ENCODE measurements at regions not wholly inside any gene's neighbourhood (a gene's known extent, or its start where the extent isn't known, plus 50 kb on each side); places are given as distances from the start of the nearest gene placed in this dataset.

DNA sequence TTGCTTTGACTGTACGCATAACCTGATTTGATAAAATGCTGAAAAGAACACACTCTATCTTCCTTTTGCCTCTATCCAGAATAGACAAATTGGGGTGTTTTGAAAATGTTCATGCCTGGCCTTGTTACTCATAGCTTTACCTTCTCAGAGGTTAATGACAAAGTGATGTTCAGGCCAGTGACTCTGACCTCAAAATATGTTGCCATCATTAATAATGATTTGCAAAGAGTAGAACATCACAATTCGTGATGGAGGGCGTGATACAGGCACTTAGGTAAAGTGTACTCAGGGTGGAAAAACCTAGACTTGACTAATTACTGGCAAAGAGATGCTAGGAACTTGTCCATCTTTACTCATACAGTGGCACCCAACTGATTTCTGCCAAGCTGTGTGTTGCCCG lies 656.6 kb upstream of the SOX9 start:
- no peak for DNase-seq (ENCODE audit: low read depth in 2 of 2)

DNA sequence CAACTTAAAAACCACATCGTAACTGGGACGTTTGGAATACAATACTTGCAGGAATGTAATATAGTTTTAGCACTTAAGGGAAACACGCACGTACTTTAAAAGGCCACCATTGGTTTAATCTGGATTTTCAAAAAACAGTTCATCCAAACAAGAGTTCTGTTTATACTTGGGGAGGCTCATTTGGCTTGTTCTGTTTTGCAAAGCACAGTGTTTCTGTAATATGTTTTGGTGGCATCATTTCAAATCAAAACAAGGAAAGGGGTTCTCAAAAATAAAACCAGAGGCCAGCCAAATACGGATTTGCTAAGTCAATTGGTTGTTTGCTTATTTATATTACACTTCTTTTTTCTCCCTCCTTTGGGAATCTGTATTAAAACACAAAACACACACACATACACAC lies 656.1 kb upstream of the SOX9 start:
- no peak for DNase-seq (ENCODE audit: low read depth in 2 of 2)

- no peak for DNase-seq (ENCODE audit: low read depth in 2 of 2)
These were observed 653.1 kb upstream of the SOX9 start for GRCh38 chr17:71467719-71468118.

DNA sequence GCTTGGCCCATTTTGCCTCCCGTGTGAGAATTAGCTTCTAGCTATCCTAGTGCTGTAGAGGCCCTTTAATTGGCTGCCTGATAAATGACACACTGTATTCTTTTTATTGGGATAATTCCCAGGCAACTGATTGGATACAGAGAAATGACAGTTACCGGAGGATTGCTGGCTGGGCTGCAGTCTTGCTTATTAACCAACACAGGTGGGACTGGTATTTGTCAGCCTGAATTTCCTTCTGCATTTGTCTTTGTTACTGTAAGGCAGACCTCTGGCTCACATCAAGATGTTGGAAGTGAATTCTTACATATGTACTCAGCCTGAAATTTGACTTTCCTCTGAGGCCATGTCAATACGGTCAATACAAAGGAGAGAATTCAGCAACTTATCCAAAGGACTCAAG lies 650.8 kb upstream of the SOX9 start:
- no peak for DNase-seq (ENCODE audit: low read depth in 2 of 2)

DNA sequence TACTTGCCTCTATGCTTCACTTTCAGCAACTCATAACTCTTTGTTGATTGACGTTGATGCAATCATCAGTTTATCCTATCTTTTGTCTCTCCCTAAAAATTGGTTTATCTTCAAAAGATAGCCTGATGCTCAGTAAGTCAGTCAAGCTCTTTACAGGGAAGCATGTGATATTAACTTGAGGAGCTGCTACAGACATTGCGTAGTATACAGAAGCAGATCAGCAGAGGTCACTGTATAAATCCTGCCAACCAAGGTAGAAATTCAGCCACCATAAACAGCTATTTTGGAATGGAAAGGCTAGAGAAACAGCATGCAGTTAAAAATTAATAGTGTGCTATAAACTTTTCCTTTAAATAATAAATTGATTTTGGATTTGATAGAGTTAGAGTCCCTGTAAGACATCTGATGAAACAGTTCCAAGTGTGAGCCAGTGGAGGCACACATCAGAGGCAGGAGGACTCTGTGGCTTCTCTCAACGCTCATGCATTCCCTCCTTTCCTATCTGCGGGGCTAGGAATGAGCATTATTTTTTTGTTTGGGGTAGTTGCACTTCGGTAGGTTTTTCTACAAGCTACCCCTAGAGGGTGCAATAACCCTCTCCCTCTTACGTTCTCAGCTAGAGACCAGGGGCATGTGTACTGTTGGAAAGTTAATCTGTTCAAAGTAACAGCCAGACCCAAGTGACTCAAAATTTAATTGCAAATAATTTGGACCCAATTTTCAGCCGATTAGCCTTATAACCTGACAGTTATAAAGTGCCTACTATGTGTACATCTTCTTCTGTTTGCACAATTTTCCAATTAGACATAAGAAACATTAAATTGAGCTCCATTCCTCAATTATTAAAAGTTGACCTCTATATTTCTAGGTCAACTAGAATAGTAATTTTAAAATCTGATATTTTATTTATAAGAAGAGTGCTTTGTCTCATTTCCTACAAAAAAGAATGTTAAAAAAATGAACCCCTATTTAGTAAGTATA lies 647.7 kb upstream of the SOX9 start:
- no peak for DNase-seq (ENCODE audit: low read depth in 2 of 2)

DNA sequence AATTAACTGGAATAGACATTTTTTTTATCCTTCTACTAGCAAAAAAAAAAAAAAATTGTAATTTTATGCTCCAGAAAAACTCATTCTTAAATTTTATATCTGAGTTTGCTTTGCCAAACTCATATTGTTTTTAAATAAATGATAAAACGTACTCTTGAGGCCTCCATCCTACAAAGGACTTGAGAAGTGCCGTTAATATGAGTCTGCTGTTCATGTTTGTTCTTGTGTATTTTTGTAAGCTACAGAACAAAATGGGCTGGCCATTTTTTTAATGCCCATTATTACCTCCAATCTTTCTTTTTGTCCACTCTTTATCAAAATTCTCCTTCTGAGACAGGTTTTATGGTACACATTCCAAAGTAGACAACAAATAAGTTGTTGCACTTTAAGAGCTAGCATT lies 643.5 kb upstream of the SOX9 start:
- DNase-seq (ENCODE audit: low read depth in 2 of 2), result no peak

- no peak for DNase-seq (ENCODE audit: low read depth in 2 of 2)
These were observed 640.7 kb upstream of the SOX9 start for GRCh38 chr17:71480099-71480498.

GRCh38 chr17:71482625-71483024 lies 638.2 kb upstream of the SOX9 start:
- DNase-seq (ENCODE audit: low read depth in 2 of 2), result no peak

DNA sequence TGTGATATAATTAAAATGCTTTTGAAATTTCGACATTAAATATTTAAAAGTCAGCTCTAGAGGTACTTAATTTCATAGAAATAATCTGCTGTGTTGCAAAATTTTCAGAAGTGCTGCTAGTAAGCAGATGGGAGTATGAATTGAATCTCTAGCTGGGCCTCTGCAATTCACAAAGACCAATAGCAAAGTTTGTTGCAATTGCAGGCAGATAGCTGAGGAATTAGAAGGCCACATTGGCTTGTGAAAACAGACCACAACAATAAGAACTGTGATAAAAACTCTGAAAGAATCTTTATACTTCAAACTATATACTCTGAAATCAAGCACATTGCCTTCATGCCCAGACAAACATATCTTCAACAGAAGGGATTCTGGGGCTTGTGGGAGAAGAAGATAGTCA lies 636.3 kb upstream of the SOX9 start:
- no peak for DNase-seq (ENCODE audit: low read depth in 2 of 2)

DNA sequence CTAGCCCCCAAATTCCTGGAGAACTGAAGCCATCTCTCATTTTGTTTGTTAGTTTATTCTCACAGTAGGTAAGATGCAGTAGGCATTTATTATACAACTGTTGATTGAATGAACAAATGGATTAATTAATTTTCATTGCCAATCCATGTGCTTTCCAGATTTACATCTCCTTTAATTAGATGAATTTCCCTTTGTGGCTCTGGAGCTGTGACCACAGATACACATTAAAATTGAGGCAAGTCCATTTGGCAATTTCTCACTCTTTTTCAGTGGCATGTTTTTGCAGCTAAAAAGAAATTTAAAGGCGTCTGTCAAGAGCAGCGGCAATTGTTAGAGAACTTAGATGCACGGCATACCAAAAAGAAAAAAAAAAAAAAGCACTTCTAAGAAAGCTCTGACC lies 635.4 kb upstream of the SOX9 start:
- no peak for DNase-seq (ENCODE audit: low read depth in 2 of 2)

GRCh38 chr17:71486261-71486660 lies 634.6 kb upstream of the SOX9 start:
- DNase-seq (ENCODE audit: low read depth in 2 of 2), result no peak

GRCh38 chr17:71488851-71489250 lies 632.0 kb upstream of the SOX9 start:
- DNase-seq (ENCODE audit: low read depth in 2 of 2), result no peak

- no peak for DNase-seq (ENCODE audit: low read depth in 2 of 2)
These were observed 626.6 kb upstream of the SOX9 start for GRCh38 chr17:71494062-71494855.

- DNase-seq (ENCODE audit: low read depth in 2 of 2), result no peak
These were observed 625.4 kb upstream of the SOX9 start for GRCh38 chr17:71495420-71495819.

- no peak for DNase-seq (ENCODE audit: low read depth in 2 of 2)
These were observed 624.3 kb upstream of the SOX9 start for GRCh38 chr17:71496552-71496951.

DNA sequence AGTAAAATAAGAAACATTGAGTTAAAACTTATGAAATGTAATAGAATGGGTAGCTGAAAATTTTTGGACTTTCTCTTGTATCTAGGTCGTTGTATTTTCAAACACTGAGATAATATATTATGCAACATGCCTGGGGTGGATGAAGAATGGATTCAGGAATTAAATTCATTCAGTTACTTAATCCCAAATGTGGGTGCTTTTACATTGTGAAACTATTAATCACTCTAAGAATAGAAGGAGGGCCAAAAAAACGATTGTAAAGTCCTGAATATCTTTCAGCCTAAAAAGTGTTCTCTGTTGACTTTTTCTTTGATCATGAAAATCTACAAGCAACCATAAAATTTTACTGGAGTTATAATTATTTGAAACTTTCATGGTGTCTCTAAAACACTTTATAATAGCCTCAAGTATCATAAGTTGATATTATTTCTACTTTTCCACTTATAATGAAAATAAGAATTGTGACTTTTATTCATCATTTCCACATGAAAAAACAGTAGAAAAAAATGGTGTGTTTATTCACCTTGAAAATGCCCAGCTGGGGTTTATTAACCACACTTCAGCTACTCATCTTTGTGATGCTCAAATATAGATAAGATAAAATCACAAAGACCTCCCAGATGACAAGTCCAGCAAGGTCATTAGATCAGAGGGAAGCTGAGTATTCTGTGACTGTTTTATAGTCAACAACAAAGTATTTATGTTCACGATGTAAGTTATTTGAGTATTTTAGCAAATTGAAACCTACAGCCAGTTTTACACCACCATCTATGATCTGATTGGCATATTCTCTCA lies 619.9 kb upstream of the SOX9 start:
- no peak for DNase-seq (ENCODE audit: low read depth in 2 of 2)

GRCh38 chr17:71501711-71502110 lies 619.1 kb upstream of the SOX9 start:
- DNase-seq (ENCODE audit: low read depth in 2 of 2), result no peak

DNA sequence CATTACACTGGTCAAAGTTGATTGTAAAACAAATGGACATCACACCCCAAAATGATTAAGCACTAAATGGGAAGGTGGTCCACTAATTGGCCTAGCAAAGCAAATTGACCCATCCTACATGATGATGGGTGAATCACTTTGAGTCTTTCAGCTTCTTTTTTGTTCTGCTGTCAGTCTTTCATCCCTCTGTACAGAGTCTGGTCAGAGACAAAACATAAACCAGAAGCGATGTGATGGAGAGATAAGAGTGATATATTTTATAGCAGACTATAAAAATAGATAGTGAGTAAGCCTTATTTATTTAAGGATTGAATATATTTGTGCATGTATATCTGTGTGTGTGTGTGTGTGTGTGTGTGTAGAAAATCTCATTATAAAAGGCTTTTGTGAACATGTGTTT lies 618.4 kb upstream of the SOX9 start:
- no peak for DNase-seq (ENCODE audit: low read depth in 2 of 2)

DNA sequence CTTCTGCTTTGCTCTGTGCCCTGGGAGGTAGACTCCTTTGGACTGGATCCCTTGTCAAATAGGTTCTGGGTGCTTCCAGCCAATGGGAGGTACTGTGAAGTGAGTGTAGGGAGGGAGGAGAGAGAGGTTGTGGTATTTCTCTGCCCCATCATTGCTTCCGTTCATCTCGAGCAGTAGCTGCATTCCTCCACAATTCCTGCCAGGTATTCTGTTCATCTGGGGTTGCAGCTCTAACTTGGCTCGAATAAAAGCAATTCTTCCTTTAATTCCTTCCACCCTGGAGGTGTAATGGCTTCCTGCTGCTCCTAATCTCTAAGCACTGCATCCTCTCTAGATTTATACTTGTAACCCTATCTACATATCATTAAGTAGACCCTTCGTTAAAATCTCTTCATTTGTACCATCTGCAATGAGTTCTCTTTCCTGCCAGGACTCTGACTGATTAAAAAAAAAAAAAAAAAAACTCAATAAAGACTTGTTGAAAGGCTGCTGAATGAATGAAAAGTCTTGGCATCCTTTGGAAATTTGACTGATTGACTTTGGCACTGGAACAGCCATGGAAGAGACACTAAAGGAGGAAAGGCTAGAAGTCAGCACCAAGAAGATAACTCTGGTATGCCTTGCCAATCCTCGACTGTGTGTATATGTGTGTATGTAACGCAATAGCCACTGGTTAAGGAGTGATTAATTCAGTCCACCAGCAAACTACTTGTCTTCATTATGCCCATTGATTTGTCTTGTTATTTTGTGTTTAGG lies 616.9 kb upstream of the SOX9 start:
- DNase-seq (ENCODE audit: low read depth in 2 of 2), result no peak

GRCh38 chr17:71505200-71505599 lies 615.6 kb upstream of the SOX9 start:
- no peak for DNase-seq (ENCODE audit: low read depth in 2 of 2)

- no peak for DNase-seq (ENCODE audit: low read depth in 2 of 2)
These were observed 614.8 kb upstream of the SOX9 start for GRCh38 chr17:71505981-71506380.

Measured in stimulated activated CD8-positive, alpha-beta memory T cell treated with anti-CD3 and anti-CD28 coated beads, Interleukin-15, amount 100 ng/mL, for 48 hours (primary cell).